ENCODE measurements at regions not wholly inside any gene's neighbourhood (a gene's known extent, or its start where the extent isn't known, plus 50 kb on each side); places are given as distances from the start of the nearest gene placed in this dataset.

- BruUV-seq (replicated peaks), result no TSS peak
- H2AFZ ChIP-seq (replicated peaks; ENCODE audit: low read length, poor library complexity), result no peak overlapping the region
- no peaks in the 10 kb centered on the region for H3K27me3 ChIP-seq (ENCODE audit: control insufficient read depth, insufficient read depth, low read length)
- no peaks in the 10 kb centered on the region for H3K79me1 ChIP-seq (ENCODE audit: low read depth in 1 of 2, low read length in 2 of 2)
- H3K27ac ChIP-seq (ENCODE audit: insufficient read depth, low read length), result no peak overlapping the region
- H3K9ac ChIP-seq (ENCODE audit: low read depth, low read length), result no peak overlapping the region
- no peaks in the 10 kb centered on the region for H3K9me3 ChIP-seq (ENCODE audit: control insufficient read depth, insufficient read depth, low read length)
- peaks cover 11% of the 10 kb centered on the region for H3K4me1 ChIP-seq (ENCODE audit: control insufficient read depth, insufficient read depth, low read length)
- TF ChIP-seq MAZ (IDR thresholded peaks at IDR 0.05; ENCODE audit: borderline replicate concordance, low read depth, low read length) (no peak), ELK1 (IDR thresholded peaks at IDR 0.05; ENCODE audit: borderline replicate concordance, low read depth, low read length) (no peak), MXI1 (IDR thresholded peaks at IDR 0.05; ENCODE audit: borderline replicate concordance, low read depth, low read length) (no peak), CHD1 (IDR thresholded peaks at IDR 0.05; ENCODE audit: low read depth, low read length) (no peak), RAD21 (IDR thresholded peaks at IDR 0.05; ENCODE audit: low read length) (no peak), CEBPB (IDR thresholded peaks at IDR 0.05; ENCODE audit: low read depth, low read length) (no peak), MAFK (IDR thresholded peaks at IDR 0.05; ENCODE audit: low read depth, low read length) (no peak), BHLHE40 (IDR thresholded peaks at IDR 0.05; ENCODE audit: low read depth, low read length) (no peak), NFE2L2 (IDR thresholded peaks at IDR 0.05; ENCODE audit: low read depth, low read length) (no peak), SMC3 (IDR thresholded peaks at IDR 0.05; ENCODE audit: low read depth, low read length) (no peak), USF2 (IDR thresholded peaks at IDR 0.05; ENCODE audit: low read depth, low read length) (no peak), FOS (IDR thresholded peaks at IDR 0.05; ENCODE audit: low read depth, low read length) (no peak), CTCF (conservative IDR thresholded peaks at IDR 0.05; ENCODE audit: low read depth, low read length) (no peak), POLR2A (IDR thresholded peaks at IDR 0.05; ENCODE audit: low read depth, low read length) (no peak), RFX5 (IDR thresholded peaks at IDR 0.05; ENCODE audit: low read depth, low read length) (no peak), RCOR1 (IDR thresholded peaks at IDR 0.05; ENCODE audit: insufficient replicate concordance, low read length) (no peak)
- peak overlapping the region; percentile 37; the same call in 1 of the 2 replicates for H2AK5ac ChIP-seq (ENCODE audit: low read depth, low read length)
- H3K23ac ChIP-seq (ENCODE audit: low read depth, low read length), result no peak overlapping the region
- POLR2A ChIA-PET (ENCODE audit: unreplicated experiment), result no interaction called here
- H2BK120ac ChIP-seq (ENCODE audit: low read depth, low read length), result peak overlapping the region; percentile 22; the same call in 1 of the 2 replicates
- in situ Hi-C loops (cut with MboI; ENCODE audit: low sequenced_read_pairs) (no loop called here), dilution Hi-C loops (cut with HindIII; ENCODE audit: low sequenced_read_pairs, unreplicated experiment) (no loop called here), intact Hi-C loops (cut with micrococcal nuclease) (no loop called here)
- H3K56ac ChIP-seq (ENCODE audit: extremely low read depth, insufficient read depth, low read length), result no peak overlapping the region
- H3K14ac ChIP-seq (replicated peaks; ENCODE audit: low read depth, low read length), result no peak overlapping the region
- no peak overlapping the region for H3K4me2 ChIP-seq (ENCODE audit: low read depth, low read length)
- H2AK9ac ChIP-seq (replicated peaks; ENCODE audit: low read depth, low read length, poor library complexity), result no peak overlapping the region
- H2BK20ac ChIP-seq (ENCODE audit: low read depth, low read length), result peak overlapping the region; percentile 67
- no peaks in the 10 kb centered on the region for H3K36me3 ChIP-seq (ENCODE audit: control insufficient read depth, insufficient read depth, low read length)
- H4K91ac ChIP-seq (ENCODE audit: insufficient read depth, low read depth, low read length), result peak overlapping the region; percentile 20; the same call in 1 of the 2 replicates
- no peak overlapping the region for H3K4me3 ChIP-seq (ENCODE audit: insufficient read depth, low read depth, low read length)
- H4K8ac ChIP-seq (ENCODE audit: low read depth in 2 of 2, low read length in 2 of 2), result no peak overlapping the region
- WGBS, 2 experiments (ENCODE audit: extremely low coverage in 2 of 2, insufficient read length in 1 of 2), result no CpG with 5 or more reads among the region's 3 CpGs
- H2BK5ac ChIP-seq (ENCODE audit: low read depth, low read length, poor library complexity, severe bottlenecking), result no peak overlapping the region
- DNase-seq (no peak), ATAC-seq (ENCODE audit: low read depth) (no peak)
- H3K18ac ChIP-seq (ENCODE audit: low read depth, low read length), result no peak overlapping the region
- peak overlapping the region; percentile 60; the same call in 1 of the 3 replicates for H2BK15ac ChIP-seq (ENCODE audit: low read depth, low read length)
- no peaks in the 10 kb centered on the region for H4K20me1 ChIP-seq (ENCODE audit: insufficient read depth, low read length)
- CTCF ChIA-PET, result interaction anchor here (0.6 kb wide), 1 partner anchor 635 kb away, joined by 3 read pairs; no protein-coding TSS in a partner anchor
- H3K9me1 ChIP-seq (ENCODE audit: insufficient read depth, low read length), result peaks cover 7% of the 10 kb centered on the region; the same call in 1 of the 2 replicates
- H3K4ac ChIP-seq (ENCODE audit: low read depth, low read length), result 0 out of 2 replicates have a peak overlapping the region, but pooled peaks have one; percentile 39
- no peak overlapping the region for H4K5ac ChIP-seq (ENCODE audit: low read depth, low read length)
These were observed 343.9 kb upstream of the NOCT start for GRCh38 chr4:138671606-138672084.
